Dedifferentiated amniotic fluid mesenchymal stem cell (primary cell): ENCODE measurements at regions not wholly inside any gene's neighbourhood (a gene's known extent, or its start where the extent isn't known, plus 50 kb on each side); places are given as distances from the start of the nearest gene placed in this dataset.

Experiments
- DNase-seq: peaks from one replicate; pipeline ENCODE4 v3.0.0-alpha.2; 2016; ENCODE audit errors: extremely low spot score

- no peak for DNase-seq
Measured at GRCh38 chr18:61727241-61728193, 165.3 kb downstream of the RNF152 start.

- DNase-seq = no peak
Measured at GRCh38 chr18:61724532-61724931, 168.3 kb downstream of the RNF152 start.

- DNase-seq = no peak
Measured at GRCh38 chr18:61722247-61722646, 170.6 kb downstream of the RNF152 start.

- DNase-seq = no peak
Measured at GRCh38 chr18:61720496-61720895, 172.3 kb downstream of the RNF152 start.

GRCh38 chr18:61719671-61720070, 173.1 kb downstream of the RNF152 start:
- DNase-seq = no peak

GRCh38 chr18:61718944-61719343, 173.9 kb downstream of the RNF152 start:
- no peak for DNase-seq

- DNase-seq = no peak
Measured at GRCh38 chr18:61714421-61714820, 178.4 kb downstream of the RNF152 start.

- DNase-seq = no peak
Measured at GRCh38 chr18:61713502-61713901, 179.3 kb downstream of the RNF152 start.

- no peak for DNase-seq
Measured at GRCh38 chr18:61710082-61710620, 182.7 kb downstream of the RNF152 start.

- DNase-seq = no peak
Measured at GRCh38 chr18:61706276-61706915, 186.4 kb downstream of the RNF152 start.

- DNase-seq = peak; percentile 46
Measured at GRCh38 chr18:61703508-61703907, 189.3 kb downstream of the RNF152 start.

- DNase-seq = peak; percentile 47
Measured at GRCh38 chr18:61702007-61702406, 190.8 kb downstream of the RNF152 start.

- no peak for DNase-seq
Measured at GRCh38 chr18:61699397-61700110, 193.3 kb downstream of the RNF152 start.

- DNase-seq = no peak
Measured at GRCh38 chr18:61697306-61697909, 195.4 kb downstream of the RNF152 start.

GRCh38 chr18:61694236-61694635, 198.6 kb downstream of the RNF152 start:
- no peak for DNase-seq

GRCh38 chr18:61690418-61691138, 202.2 kb downstream of the RNF152 start:
- DNase-seq = no peak

- DNase-seq = no peak
Measured at GRCh38 chr18:61687317-61687716, 205.5 kb downstream of the RNF152 start.

- DNase-seq = no peak
Measured at GRCh38 chr18:61683856-61684255, 209.0 kb downstream of the RNF152 start.

- no peak for DNase-seq
Measured at GRCh38 chr18:61681065-61681464, 211.7 kb downstream of the RNF152 start.

GRCh38 chr18:61679836-61680235, 213.0 kb downstream of the RNF152 start:
- no peak for DNase-seq

- no peak for DNase-seq
Measured at GRCh38 chr18:61677435-61677970, 215.3 kb downstream of the RNF152 start.
